T-helper 1 cell treated with Interleukin-12 subunit alpha and Interleukin-12 subunit beta and Interleukin-4 antibody, amounts not matched to agents 30 ng/mL and 1 ng/mL, for 36 hours (primary cell): ENCODE measurements at regions not wholly inside any gene's neighbourhood (a gene's known extent, or its start where the extent isn't known, plus 50 kb on each side); places are given as distances from the start of the nearest gene placed in this dataset.

Experiments
- intact Hi-C: fragments of 100-400 bp; cut with micrococcal nuclease; formaldehyde crosslinking; loops from one replicate; pipeline ENCODE4 v1.15.1; 2024

DNA sequence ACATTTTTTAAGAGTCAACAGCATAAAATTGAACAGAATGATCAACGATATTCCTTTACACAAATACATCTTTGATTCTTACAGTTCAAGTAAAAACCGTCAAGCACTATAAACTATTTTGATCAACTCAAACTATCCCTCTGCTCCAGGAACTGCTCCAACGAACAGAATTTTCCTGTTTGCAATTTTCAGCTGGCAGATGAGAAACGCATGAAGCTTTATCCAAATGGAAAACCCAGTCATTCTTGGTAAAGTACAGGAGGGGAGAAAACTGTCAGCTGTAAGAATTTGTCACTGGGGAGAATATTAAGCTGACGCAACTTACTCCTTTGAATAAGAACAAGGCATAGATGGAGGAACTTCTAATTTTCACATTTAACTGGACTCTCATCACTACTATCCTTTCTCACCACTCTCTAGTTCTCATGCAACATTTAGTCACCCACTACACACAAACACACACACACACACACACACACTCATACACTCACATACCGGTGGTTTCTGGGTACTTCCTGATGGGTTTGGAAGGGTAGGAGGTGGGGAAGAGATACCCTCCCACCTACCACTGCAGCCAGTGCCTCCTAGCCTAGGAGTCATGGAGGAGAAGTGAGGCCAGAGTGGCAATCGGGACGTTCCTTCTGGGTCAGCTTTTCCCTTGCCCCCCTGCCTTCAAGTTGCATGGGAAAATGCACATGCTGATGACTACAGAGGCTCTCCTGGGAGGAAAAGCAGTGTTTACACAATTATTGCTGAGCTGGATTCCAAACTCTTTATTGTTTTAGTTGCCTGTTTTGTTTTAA is 54.0 kb upstream of the SPATS2L start:
- intact Hi-C loops, result no loop called here

DNA sequence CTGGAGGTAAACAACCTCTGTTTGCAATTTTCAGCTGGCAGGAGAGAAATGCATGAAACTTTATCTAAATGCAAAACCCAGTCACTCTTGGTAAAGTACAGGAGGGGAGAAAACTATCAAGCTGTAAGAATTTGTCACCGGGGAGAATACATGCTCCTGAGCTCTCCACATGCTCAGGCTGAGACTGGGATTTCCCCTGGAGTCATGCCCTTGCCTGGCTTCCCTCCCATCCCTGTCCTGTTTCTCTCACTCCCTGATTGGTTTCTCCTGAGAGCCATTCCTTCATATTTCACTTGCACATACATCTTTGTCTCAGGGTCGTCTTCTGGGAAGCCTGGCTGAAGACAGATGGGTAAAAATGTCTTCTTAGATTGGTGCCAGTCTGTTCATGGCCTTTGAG is 52.9 kb upstream of the SPATS2L start:
- intact Hi-C loops, result no loop called here

DNA sequence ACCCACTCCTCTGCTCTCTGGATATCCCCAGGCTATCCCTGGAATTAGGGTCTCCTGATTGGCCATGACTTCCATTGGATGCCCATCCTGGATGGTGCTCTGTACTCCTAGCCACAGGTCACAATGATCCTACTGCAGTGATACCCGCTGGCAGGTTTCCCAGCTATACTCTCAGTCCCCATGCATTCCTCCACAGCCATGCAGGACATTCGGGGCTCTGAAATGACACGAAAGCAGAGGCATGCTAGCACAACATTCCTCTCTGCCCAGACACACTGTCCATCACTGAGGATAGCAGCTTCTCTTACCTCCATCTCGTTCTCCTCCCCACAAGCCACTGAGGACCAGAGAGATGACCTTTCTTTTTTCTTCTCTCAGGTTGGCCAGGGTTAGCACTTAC is 51.7 kb upstream of the SPATS2L start:
- intact Hi-C loops, result no loop called here

DNA sequence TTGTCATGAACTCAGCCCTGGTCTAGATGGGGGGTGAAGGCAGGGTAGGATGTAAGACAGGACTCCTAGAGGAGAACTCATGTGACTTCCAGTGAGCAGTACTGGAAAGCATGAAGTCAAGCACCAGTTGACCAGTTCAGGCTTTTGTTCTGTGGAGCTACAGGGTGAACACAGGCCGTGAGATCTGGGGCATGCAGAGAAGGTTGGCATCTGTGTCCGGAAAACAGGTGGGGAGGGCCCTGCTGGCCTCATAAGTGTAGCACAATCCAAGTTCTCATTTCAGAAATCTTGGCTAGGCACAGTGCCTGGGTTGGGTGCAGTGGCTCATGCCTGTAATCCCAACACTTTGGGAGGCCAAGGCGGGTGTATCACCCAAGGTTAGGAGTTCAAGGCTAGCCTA is 50.9 kb upstream of the SPATS2L start:
- intact Hi-C loops, result no loop called here
